GM19372 (cell line): ENCODE measurements at regions not wholly inside any gene's neighbourhood (a gene's known extent, or its start where the extent isn't known, plus 50 kb on each side); places are given as distances from the start of the nearest gene placed in this dataset.

ENCODE experiments used
- ATAC-seq: cut with Tn5 transposase; IDR thresholded peaks from one replicate; pipeline ENCODE4 v1.9.1; 2021; ENCODE audit warnings: mild to moderate bottlenecking, low read depth, moderate library complexity; ENCODE audit not compliant: unreplicated experiment

DNA sequence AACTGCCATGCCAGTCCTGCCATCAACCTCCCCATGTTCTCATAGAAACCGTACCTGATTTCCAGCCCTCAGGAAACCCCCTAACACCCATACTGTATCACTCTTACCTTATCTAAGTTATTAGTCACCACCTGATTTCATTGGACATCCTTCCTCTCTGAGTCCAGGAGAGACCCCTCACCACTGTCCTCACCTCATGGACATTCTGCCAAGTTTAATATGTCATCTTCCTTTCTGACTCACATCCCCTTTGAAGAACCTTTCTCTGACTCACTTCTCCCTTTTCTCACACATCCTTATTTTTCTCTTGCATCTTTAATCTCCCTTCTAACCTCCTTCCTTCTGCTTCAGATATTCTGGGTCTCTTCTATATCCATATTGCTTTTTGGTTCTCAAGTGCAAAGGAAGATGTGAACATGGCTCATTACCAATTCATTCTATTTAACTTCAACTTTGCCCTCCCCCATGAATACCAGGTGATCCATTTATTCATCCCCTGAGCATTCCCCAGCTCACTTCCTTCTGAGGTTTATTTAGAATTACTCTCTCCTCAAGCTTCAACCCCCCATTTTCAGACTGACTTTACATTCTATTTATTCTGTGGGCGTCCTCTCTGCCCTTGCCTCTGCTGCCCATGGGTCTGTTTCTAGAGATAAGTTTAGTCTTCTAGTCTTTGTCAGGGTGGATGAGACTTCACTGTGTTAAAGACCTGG, 206.8 kb upstream of the ESRRG start:
- no peak for ATAC-seq

DNA sequence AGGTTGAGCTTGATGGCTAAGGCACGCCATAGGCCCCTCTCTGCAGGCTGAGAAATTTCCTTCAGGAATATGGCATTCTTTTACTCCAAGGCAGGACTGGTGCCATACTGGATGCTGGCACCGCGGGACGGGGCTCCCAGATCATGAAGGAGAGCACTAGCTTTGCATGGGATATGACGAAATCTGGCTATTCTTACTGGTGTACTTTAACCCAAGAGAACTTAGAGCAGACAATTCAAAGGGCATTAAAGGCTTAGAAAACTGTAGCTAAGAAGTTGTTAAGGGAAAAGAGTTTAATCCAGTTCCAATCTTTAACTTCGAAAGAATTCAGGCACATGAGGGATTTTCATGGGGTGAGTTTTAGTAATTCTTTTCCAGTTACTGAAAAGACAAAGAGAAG, 204.4 kb upstream of the ESRRG start:
- no peak for ATAC-seq

DNA sequence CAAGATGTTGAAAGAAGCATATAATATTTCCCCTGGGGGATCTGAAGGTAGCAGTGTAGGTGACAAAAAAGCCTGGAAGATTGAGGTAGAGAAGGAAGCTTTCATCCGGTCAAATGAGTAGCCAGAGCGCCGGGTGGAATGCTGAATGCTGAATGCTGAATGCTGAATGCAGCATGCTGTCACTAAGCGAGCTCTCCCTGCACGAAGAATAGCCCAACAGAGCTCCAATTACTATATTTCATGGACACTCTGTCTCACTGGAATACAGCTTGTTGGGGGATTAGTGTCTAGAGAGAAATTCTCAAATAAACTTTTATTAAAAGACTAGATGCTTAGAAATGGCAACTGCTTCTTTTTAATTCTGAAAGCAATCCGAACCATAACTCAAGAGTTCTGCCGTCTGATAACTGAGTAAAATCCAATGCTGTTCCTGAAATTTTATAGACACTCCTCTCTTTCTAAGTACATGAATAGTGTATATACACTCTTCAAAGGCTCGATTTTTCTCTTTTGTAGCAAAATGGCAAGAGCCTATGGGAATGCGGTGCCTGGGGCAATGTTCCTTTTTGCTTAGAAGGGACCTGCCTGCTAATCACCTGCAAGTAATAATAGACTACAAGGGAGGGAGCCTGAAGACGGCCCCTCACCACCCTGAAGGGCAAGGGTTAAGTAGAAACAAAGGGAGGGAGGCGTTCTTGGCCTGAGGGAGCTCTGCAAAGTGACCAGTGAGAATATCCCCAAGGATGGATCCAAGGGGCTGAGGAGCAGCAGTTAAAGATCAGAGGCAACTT, 203.7 kb upstream of the ESRRG start:
- no peak for ATAC-seq

DNA sequence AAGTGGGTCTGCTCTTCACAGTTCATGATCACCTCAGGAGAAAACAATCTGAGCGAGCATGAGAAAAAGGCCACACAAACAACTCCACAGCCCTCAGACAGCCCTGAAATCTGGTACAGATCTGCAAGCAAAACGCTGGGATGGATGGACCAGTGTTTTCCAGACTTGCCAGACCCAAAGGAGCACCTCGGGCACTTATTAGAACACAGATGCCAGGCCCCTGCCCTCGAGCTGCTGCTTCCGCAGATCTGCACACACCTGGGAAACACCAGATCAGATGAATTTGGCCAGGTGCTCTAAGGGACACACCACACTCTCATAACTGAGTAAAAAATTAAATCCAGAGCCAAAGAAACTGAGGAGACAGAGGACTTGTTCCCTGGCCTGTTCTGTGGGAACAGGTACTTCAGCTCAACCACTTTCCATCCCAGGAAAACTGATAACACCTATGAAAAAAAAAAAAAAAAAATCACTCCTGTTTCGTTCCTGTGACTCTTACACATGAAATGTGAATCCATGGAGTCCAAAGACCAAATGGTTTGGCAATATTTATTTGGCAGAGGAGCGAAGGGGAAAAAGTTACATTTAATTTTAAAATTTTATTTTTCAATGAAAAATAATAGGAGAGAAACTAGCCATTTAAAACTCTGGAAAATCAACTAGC, 202.9 kb upstream of the ESRRG start:
- no peak for ATAC-seq

DNA sequence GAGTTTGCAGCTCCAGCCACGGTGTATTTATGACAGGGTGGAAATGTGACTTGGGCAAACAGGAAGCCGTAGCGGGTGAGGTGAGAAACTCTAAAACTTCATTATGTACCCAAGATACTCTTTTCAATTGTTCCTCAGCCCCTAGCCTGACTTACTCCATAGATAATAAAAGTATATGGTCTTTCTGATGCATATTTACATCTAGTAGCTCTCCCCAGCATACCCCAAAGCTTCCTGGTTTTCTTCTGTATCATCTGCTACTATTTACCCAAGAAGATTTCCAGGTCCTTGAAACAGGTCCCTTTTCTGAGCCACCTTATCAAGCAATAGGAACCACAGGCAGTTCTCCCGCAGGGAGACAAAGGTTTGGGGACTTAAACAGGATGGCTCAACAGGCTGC, 201.5 kb upstream of the ESRRG start:
- ATAC-seq: no peak

DNA sequence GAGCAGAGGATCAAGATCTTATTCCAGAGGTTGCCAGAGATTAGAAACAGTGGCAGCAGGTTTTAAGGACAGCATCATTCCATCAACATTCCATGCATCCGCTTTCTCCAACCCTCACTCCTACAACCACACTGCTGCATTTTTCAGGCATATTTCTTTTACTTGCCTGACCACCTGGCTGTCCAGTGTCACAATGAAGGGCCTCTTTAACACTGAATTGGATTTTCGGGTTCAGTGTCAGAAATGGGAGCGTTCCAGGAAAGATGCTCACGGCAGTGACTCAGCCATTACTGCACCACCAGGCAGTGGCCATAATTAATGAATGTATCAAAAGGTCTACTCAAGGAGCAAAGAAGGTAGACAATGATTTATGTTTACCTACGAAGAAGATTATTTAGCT, 200.4 kb upstream of the ESRRG start:
- ATAC-seq: no peak

DNA sequence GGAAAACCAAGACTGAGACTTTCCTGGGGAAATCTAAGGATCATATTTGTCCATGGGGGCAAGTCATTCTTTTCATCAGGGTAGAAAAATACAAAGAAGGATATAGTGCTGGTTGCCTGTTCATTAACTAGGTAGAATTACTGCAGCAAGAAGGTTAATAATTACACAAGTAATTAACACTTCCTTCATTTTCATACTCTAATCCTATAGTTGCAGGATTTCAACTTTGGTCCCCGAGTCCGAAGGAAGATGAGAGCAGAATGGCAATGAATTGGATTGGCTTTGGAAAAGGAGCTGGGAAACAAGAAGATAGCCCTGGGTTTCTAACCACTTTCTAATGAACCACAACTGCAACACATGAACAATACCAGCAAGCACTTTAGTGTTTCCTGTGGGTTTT, 199.2 kb upstream of the ESRRG start:
- ATAC-seq: no peak

DNA sequence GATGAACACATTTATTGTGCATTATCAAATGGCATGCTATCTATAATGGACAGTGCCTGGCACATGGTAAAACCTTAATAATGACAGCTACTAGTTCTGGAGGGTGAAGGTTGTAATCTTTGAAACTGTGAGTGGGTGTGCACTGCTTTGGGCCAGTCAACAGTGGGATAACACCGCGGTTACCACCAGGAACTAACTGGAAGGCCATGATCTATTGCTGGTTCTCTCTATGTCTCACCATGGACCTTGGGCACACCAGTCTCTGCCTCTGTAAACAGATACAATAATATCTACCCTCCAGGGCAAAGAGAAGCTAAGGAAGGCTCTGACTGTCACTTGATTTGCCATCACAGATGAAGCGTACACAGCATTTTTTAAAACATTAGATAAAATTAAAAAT, 198.6 kb upstream of the ESRRG start:
- ATAC-seq: no peak

DNA sequence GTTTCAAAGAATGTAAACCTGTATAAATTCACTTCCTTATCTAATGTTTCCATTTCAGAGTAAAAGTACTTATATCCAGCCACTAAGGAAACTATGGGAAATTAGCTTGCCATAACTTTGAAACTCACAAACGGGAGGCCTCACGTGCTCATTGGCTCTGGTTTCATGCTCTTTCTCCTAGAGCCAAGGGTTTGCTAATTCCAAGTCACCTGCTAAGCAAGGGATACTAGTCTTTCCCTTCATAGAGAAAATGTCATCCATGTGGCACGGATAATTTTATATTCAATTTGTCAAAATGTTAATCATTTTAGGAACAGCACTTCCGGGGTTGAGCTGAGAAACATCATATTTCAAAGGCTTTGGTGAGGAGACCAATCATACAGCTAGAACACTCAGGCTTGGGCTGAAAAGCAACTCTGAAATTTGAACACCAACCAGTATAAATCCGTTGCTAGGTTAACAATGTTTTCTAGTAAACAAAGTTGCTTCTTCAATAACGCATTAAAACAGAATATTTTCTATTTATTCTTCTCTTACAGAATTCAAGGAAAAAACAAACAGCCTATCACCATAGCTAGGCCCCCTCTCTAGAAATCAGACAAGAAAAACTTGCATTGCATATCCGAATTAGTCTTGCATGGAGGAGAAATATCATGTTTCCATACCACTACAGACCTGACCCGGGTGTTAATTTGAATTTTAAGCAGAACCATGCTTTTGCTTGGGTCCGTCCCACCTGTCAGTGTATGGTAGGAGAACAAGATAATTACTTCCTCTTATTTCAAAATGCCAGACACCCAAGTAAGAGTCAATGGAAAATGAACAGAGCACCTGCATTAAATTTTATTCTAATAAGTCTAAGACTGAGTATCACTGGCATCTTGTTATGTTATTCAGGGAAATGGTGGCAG, 196.1 kb upstream of the ESRRG start:
- ATAC-seq: no peak

DNA sequence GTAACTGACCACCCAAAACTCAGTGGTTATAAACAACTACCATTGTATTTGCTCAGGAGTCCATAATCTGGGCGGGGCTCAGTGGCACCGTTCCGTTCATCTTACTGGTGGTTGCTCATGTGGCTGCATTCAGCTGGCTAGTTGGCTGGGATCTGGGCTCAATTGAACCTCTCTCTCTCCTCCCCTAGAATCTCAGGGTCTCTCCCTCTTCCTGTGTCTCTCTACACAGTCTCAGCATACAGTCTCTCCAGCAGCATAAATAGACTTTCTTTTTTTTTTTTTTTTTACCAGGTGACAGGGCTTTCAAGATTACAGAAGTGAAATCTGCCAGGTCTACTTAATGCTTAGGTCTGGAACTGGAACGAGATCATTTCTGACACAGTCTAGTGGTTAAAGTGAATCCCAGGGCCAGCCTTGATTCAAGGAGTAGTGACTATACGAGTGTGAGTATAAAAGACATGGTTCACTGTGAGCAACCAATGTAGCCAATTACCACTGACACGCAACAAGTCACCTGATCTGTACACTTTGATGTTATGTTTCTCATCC, 193.7 kb upstream of the ESRRG start:
- no peak for ATAC-seq

DNA sequence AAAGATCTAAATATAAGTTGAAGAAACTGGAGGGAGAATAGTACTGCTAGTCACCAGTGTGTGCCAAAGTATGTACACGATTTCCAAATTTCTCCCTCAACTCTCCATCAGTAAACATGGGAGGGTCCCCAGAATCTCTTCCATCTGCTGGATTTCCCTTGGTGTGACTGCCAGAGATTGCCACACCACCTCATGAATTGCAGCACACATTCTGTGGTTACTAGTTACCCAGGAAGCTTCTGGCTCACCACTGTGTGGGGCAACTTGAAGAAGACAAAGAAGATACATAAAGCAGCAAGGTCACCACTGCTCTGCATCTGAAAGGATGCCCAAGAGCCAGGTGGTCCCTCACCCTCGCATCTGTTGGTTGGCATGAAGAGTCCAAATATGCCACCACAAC, 191.7 kb upstream of the ESRRG start:
- no peak for ATAC-seq

DNA sequence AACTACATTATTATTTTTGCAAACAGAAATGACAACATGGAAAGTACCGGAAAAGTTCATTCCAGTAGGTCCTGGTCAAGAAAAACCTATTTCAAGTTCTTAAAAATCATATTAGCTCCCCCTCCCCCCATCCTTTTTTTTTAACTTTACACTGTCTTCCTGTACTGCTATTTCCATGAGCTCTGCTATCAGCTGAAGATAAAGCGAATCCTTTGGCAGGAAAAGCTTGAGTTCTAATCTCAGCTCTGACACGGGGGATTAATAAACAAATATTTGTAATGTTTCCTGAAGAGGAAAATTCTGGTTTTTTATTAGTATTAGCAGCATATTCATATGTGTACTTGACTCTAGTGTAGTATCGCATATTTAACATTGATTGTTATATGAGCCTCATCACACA, 190.7 kb upstream of the ESRRG start:
- no peak for ATAC-seq

DNA sequence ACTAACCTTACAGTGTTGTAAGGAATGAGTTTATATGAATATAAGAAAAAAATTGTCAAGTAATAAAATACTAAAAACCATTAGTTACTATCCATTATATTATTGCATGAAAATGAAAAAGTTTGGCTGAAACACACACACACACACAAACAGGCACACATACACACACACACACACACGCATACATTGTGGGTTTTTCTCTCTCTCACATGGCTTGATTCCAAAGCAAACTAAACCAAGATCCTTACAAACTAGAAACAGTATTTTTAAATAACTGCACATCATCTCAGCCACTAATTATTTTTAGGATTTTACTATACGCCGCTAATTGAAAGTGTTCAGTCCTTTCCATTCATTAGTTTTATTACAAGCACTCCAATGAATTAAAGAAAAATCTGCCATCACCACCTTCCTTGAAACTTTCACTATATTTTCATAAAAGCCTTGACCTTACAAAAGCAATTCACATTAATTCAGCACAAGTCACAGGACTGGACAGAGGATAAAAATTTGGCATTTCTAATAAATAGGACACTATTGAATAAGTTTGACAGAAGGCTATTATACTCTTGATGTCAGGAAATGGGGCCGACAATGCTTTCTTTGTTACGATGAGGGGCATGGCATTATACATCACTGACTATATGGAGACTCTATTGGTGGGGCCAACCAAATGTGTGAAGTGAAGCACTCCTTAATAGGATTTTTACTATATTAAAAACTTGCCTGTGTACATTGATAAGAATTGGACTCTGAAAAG, 187.0 kb upstream of the ESRRG start:
- ATAC-seq: no peak

DNA sequence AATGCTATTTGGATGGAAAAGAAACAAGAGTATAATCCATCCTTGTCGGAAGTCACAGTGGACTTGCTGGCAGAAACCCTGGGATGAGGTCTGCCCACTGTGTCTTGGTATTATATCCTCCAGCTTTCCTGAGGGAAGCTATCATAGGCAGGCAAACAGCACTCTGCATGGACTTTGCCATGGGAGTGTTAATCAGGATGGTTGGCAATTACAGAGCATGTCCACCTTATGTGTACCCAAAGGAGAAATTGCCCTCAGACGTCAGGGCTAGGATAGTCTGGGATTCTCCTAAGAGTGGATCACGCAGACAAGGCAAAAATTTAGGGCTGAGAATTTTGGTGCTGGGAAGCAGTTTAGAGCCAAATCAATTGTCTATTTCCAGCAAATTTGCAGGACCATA, 184.9 kb upstream of the ESRRG start:
- no peak for ATAC-seq

DNA sequence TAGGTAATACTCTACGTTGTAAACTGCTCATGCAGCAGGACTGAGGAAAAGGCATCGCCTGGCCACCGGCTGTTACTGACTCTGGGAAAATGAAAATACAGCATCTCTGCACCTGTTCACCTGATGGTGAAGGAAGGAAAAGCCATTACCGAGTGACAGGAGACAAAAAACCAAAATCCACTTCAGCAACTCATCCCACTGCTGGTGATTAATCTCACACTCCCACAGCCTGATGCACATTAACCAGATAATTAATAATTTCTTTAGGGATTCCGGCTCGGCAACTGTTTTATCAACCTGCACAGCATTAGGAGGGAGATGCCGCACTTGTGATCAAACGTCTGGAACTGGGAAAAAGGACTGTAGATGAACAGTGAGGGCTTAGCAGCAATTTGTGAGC, 183.9 kb upstream of the ESRRG start:
- no peak for ATAC-seq

DNA sequence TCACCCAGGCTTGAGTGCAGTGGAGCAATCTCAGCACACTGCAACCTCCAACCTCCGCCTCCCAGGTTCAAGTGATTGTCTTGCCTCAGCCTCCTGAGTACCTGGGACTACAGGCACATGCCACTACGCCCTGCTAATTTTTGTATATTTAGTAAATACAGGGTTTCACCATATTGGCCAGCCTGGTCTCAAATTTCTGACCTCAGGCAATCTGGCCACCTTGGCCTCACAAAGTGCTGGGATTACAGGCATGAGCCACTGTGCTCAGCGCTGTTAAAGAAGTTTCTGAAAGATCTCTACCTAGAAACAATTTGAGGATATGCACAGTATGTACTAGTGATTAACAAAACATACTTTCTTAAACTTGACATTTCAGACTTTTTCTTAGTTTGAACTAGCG, 182.6 kb upstream of the ESRRG start:
- no peak for ATAC-seq

DNA sequence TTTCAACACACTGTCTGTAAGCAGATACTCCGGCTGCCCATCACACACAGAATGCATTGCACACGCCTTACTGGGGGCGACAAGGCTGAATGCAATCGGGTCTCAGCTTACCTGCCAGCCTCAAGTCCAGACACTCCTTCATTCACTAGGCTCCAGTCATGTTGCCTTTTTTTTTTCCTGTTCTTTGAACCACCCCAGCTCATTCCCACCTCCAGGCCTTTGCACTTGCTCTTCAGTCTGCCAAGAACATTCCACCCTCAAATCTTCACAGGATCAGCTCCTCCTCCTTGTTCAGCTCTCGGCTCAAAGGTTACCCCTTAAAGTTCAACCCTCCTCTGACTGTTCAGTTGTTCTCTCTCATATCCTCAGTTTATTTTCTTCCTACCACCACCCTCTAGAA, 181.9 kb upstream of the ESRRG start:
- ATAC-seq: no peak

DNA sequence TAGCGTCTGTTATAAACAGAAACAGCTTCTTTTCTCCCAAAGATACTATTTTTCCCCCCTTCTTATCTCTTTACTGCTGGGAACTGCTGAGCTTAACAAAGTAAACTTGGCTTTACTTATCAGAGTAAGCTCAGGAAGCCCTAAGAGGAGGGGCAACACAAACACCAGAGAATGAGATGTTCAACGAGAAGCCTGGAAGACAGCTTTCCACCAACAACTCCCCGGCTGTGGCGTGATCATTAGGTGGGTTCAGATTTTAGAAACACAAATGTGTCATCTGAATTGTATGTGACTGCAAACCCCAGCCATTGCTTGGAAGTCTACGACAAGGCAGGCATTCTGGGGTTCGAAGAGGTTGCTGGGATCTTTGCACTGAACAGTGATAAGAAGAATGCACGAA, 181.2 kb upstream of the ESRRG start:
- no peak for ATAC-seq

DNA sequence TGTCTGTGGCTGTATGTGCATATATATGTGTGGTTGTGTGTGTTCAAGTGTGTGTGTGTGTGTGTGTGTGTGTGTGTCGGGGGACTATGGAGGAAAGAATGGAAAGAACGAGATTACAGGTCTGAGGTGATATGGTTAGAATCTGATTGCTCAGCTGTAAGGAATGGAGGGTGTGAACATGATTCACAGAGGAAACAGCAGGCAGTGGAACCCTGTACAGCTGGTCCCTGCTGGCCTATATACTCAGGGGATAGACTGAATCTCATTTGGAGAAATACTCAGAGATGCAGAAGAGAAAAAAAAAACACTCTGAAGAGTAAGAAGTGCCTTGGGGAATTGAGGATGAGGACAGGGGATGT, 180.1 kb upstream of the ESRRG start:
- no peak for ATAC-seq
